ENCODE measurements at regions not wholly inside any gene's neighbourhood (a gene's known extent, or its start where the extent isn't known, plus 50 kb on each side); places are given as distances from the start of the nearest gene placed in this dataset.

DNA sequence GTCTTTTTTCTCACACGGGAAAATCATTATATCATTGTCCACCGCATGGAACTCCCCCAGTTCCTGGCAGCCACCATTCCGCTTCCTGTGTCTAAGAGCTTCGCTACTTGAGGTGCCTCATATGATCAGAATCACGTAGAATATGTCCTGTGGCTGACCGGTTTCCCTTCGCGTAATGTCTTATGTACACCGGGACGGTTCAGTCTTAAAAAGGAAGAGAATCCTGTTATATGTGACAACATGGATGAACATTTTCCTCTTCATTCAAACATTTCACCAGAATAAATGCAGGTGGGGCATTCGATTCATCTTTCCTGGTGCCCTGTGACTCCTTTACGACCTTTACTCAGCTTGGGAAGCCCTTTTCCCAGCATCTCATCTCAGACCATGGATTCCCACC, 131.7 kb upstream of the TWIST2 start:
- TF ChIP-seq, protein P1, sequence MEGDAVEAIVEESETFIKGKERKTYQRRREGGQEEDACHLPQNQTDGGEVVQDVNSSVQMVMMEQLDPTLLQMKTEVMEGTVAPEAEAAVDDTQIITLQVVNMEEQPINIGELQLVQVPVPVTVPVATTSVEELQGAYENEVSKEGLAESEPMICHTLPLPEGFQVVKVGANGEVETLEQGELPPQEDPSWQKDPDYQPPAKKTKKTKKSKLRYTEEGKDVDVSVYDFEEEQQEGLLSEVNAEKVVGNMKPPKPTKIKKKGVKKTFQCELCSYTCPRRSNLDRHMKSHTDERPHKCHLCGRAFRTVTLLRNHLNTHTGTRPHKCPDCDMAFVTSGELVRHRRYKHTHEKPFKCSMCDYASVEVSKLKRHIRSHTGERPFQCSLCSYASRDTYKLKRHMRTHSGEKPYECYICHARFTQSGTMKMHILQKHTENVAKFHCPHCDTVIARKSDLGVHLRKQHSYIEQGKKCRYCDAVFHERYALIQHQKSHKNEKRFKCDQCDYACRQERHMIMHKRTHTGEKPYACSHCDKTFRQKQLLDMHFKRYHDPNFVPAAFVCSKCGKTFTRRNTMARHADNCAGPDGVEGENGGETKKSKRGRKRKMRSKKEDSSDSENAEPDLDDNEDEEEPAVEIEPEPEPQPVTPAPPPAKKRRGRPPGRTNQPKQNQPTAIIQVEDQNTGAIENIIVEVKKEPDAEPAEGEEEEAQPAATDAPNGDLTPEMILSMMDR (IDR thresholded peaks at IDR 0.05; ENCODE audit: insufficient read depth, low read length) = no peak
- TF ChIP-seq, protein P2, sequence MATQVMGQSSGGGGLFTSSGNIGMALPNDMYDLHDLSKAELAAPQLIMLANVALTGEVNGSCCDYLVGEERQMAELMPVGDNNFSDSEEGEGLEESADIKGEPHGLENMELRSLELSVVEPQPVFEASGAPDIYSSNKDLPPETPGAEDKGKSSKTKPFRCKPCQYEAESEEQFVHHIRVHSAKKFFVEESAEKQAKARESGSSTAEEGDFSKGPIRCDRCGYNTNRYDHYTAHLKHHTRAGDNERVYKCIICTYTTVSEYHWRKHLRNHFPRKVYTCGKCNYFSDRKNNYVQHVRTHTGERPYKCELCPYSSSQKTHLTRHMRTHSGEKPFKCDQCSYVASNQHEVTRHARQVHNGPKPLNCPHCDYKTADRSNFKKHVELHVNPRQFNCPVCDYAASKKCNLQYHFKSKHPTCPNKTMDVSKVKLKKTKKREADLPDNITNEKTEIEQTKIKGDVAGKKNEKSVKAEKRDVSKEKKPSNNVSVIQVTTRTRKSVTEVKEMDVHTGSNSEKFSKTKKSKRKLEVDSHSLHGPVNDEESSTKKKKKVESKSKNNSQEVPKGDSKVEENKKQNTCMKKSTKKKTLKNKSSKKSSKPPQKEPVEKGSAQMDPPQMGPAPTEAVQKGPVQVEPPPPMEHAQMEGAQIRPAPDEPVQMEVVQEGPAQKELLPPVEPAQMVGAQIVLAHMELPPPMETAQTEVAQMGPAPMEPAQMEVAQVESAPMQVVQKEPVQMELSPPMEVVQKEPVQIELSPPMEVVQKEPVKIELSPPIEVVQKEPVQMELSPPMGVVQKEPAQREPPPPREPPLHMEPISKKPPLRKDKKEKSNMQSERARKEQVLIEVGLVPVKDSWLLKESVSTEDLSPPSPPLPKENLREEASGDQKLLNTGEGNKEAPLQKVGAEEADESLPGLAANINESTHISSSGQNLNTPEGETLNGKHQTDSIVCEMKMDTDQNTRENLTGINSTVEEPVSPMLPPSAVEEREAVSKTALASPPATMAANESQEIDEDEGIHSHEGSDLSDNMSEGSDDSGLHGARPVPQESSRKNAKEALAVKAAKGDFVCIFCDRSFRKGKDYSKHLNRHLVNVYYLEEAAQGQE (IDR thresholded peaks at IDR 0.05; ENCODE audit: insufficient replicate concordance, low read depth) = no peak
- TF ChIP-seq POLR2AphosphoS5 (IDR thresholded peaks at IDR 0.05; ENCODE audit: low read depth) (no peak), GABPA (IDR thresholded peaks at IDR 0.05; ENCODE audit: low read depth) (no peak)

Measured in HL-60 (cell line).